ENCODE measurements at regions not wholly inside any gene's neighbourhood (a gene's known extent, or its start where the extent isn't known, plus 50 kb on each side); places are given as distances from the start of the nearest gene placed in this dataset.

- Histone ChIP-seq H3K9ac (replicated peaks; ENCODE audit: extremely low read depth, insufficient read depth, low read length) (no peak overlapping the region), H2AFZ (ENCODE audit: low read depth, low read length) (no peak overlapping the region), H3K4me1 (ENCODE audit: control insufficient read depth, extremely low read depth, insufficient read depth, low read length) (no peaks in the 10 kb centered on the region), H4K20me1 (replicated peaks; ENCODE audit: control insufficient read depth, extremely low read depth, insufficient read depth, low read length) (no peaks in the 10 kb centered on the region), H3K27ac (ENCODE audit: insufficient read depth, low read depth, low read length) (no peak overlapping the region), H3K36me3 (ENCODE audit: control insufficient read depth in 2 of 2, extremely low read depth in 1 of 2, insufficient read depth in 2 of 2, low read length in 2 of 2) (no peaks in the 10 kb centered on the region), H3K9me3 (replicated peaks; ENCODE audit: control insufficient read depth, insufficient read depth, low read length) (no peaks in the 10 kb centered on the region), H3K79me2 (ENCODE audit: control insufficient read depth, insufficient read depth, low read length) (no peaks in the 10 kb centered on the region), H3K9me1 (replicated peaks; ENCODE audit: control insufficient read depth, extremely low read depth, insufficient read depth, low read length) (no peaks in the 10 kb centered on the region), H3K4me2 (ENCODE audit: insufficient read depth, low read length) (no peak overlapping the region), H3K27me3 (ENCODE audit: control insufficient read depth in 2 of 2, insufficient read depth in 2 of 2, low read length in 2 of 2) (peaks cover 0 to 2% of the 10 kb centered on the region in 2 experiments), H3K4me3 (replicated peaks in 1 of 3; ENCODE audit: insufficient read depth in 1 of 3, low read depth in 1 of 3, low read length in 3 of 3) (no peak overlapping the region)
- DNase-seq (ENCODE audit: low read depth, low spot score) (no peak), FAIRE-seq (no peak)
- CTCF ChIA-PET = no interaction called here
- no TSS peak for BruUV-seq (replicated peaks)
- dilution Hi-C loops (cut with MboI; ENCODE audit: extremely low pct_ligation_motif_present, low sequenced_read_pairs) (no loop called here), intact Hi-C loops (cut with micrococcal nuclease) (no loop called here)
- no peak for TF ChIP-seq JUN (IDR thresholded peaks at IDR 0.05; ENCODE audit: borderline replicate concordance, insufficient read depth, insufficient read length, low read depth)
- no peak for TF ChIP-seq EZH2 (IDR thresholded peaks at IDR 0.05; ENCODE audit: borderline replicate concordance, low read depth, low read length, severe bottlenecking)
- no peak for TF ChIP-seq POLR2A (IDR thresholded peaks at IDR 0.05; ENCODE audit: low read depth, low read length)
- no peak for TF ChIP-seq MYC (IDR thresholded peaks at IDR 0.05; ENCODE audit: low read depth, low read length)
- TF ChIP-seq CTCF (IDR thresholded peaks at IDR 0.05; ENCODE audit: extremely low read depth in 1 of 2, insufficient read depth in 1 of 2, low read depth in 1 of 2, low read length in 2 of 2) = no peak
- TF ChIP-seq, protein P1, sequence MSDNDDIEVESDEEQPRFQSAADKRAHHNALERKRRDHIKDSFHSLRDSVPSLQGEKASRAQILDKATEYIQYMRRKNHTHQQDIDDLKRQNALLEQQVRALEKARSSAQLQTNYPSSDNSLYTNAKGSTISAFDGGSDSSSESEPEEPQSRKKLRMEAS (IDR thresholded peaks at IDR 0.05; ENCODE audit: insufficient read depth, insufficient read length) = no peak
- TF ChIP-seq FOS (IDR thresholded peaks at IDR 0.05; ENCODE audit: borderline replicate concordance, insufficient read depth, low read length) = no peak
- TF ChIP-seq POLR2AphosphoS5 (IDR thresholded peaks at IDR 0.05; ENCODE audit: insufficient read depth, low read depth, low read length) = no peak
- no peak for TF ChIP-seq GATA2 (IDR thresholded peaks at IDR 0.05; ENCODE audit: insufficient read depth, insufficient read length, low read depth, low read length)
- POLR2A ChIA-PET = no interaction called here
Measured at GRCh38 chr5:173509060-173509459, 107.4 kb downstream of the BOD1 start.
